IMR-90 (cell line): ENCODE measurements at regions not wholly inside any gene's neighbourhood (a gene's known extent, or its start where the extent isn't known, plus 50 kb on each side); places are given as distances from the start of the nearest gene placed in this dataset.

ENCODE experiments used
- ATAC-seq: fragments of 200-7000 bp; cut with Tn5 transposase; 2 replicates; pipeline ENCODE4 v1.9.1; 2020; ENCODE audit warnings: low read depth, mild to moderate bottlenecking, moderate library complexity
- BruUV-seq: library from RNA; stranded (reverse); fragments of 400-500 nt; replicated peaks from 2 replicates; lab custom pipeline; 2021; lab: Mats Ljungman, UMichigan
- CTCF ChIA-PET: fragments of 300-600 bp; formaldehyde crosslinking; extraction: SDS; loops from one replicate; lab custom pipeline; 2021; ENCODE audit warnings: antibody characterized with exemption; lab: Yijun Ruan, JAX
- POLR2A ChIA-PET: fragments of 300-600 bp; sonication (Branson Sonifier 250); formaldehyde crosslinking; loops from one replicate; lab custom pipeline; 2022; ENCODE audit warnings: antibody characterized with exemption; ENCODE audit not compliant: unreplicated experiment; lab: Charles Lee
- DNase-seq: peaks from one replicate; pipeline ENCODE4 v3.0.0; 2013
- H2AFZ ChIP-seq: replicated peaks from 2 replicates; pipeline ENCODE3; 2013; ENCODE audit warnings: low read length, mild to moderate bottlenecking; ENCODE audit not compliant: poor library complexity
- H2AK5ac ChIP-seq: 2 replicates; pipeline ENCODE4 v1.6.1; 2013; ENCODE audit warnings: low read depth, low read length, inconsistent platforms
- H2AK9ac ChIP-seq: replicated peaks from 2 replicates; pipeline ENCODE3; 2013; ENCODE audit warnings: mild to moderate bottlenecking, low read depth, low read length, moderate library complexity; ENCODE audit not compliant: poor library complexity
- H2BK120ac ChIP-seq: 2 replicates; pipeline ENCODE4 v1.6.1; 2013; ENCODE audit warnings: low read depth, low read length, inconsistent platforms
- H2BK15ac ChIP-seq: 3 replicates; pipeline ENCODE4 v1.6.1; 2013; ENCODE audit warnings: low read depth, low read length, inconsistent platforms
- H2BK20ac ChIP-seq: 2 replicates; pipeline ENCODE4 v1.6.1; 2013; ENCODE audit warnings: low read depth, mild to moderate bottlenecking, inconsistent platforms, low read length, moderate library complexity
- H2BK5ac ChIP-seq: 2 replicates; pipeline ENCODE4 v1.6.1; 2013; ENCODE audit warnings: mild to moderate bottlenecking, low read depth, low read length, inconsistent platforms; ENCODE audit not compliant: poor library complexity, severe bottlenecking
- H3K14ac ChIP-seq: replicated peaks from 2 replicates; pipeline ENCODE4 v1.6.1; 2013; ENCODE audit warnings: low read depth, low read length, inconsistent platforms
- H3K18ac ChIP-seq: 2 replicates; pipeline ENCODE4 v1.6.1; 2013; ENCODE audit warnings: low read depth, low read length, control low read depth
- H3K23ac ChIP-seq: 2 replicates; pipeline ENCODE4 v1.6.1; 2013; ENCODE audit warnings: low read depth, low read length, inconsistent platforms
- H3K27ac ChIP-seq: 2 replicates; pipeline ENCODE4 v1.5.1; 2013; ENCODE audit warnings: mild to moderate bottlenecking, control low read depth, low read length; ENCODE audit not compliant: insufficient read depth
- H3K27me3 ChIP-seq: 2 replicates; pipeline ENCODE4 v1.6.1; 2013; ENCODE audit warnings: low read length; ENCODE audit not compliant: control insufficient read depth, insufficient read depth
- H3K36me3 ChIP-seq: 2 replicates; pipeline ENCODE4 v1.6.1; 2013; ENCODE audit warnings: low read length, mixed read lengths; ENCODE audit not compliant: control insufficient read depth, insufficient read depth
- H3K4ac ChIP-seq: 2 replicates; pipeline ENCODE4 v1.6.1; 2013; ENCODE audit warnings: low read depth, low read length, inconsistent platforms
- H3K4me1 ChIP-seq: 2 replicates; pipeline ENCODE4 v1.6.1; 2013; ENCODE audit warnings: low read length, mixed read lengths; ENCODE audit not compliant: control insufficient read depth, insufficient read depth
- H3K4me2 ChIP-seq: 2 replicates; pipeline ENCODE4 v1.6.1; 2013; ENCODE audit warnings: low read depth, mild to moderate bottlenecking, control low read depth, low read length, moderate library complexity
- H3K4me3 ChIP-seq: 2 replicates; pipeline ENCODE4 v1.5.1; 2013; ENCODE audit warnings: low read depth, mild to moderate bottlenecking, control low read depth, low read length, moderate library complexity; ENCODE audit not compliant: insufficient read depth
- H3K56ac ChIP-seq: 2 replicates; pipeline ENCODE4 v1.6.1; 2013; ENCODE audit warnings: low read length, inconsistent platforms; ENCODE audit not compliant: insufficient read depth; ENCODE audit errors: extremely low read depth
- H3K79me1 ChIP-seq, 2 experiments: 2 replicates each; pipeline ENCODE4 v1.6.1; 2013; ENCODE audit warnings: low read length in 2 of 2, inconsistent platforms in 1 of 2, low read depth in 1 of 2
- H3K9ac ChIP-seq: 2 replicates; pipeline ENCODE4 v1.6.1; 2013; ENCODE audit warnings: low read depth, low read length, control low read depth
- H3K9me1 ChIP-seq: 2 replicates; pipeline ENCODE4 v1.6.1; 2013; ENCODE audit warnings: low read length, inconsistent platforms; ENCODE audit not compliant: insufficient read depth
- H3K9me3 ChIP-seq: 2 replicates; pipeline ENCODE4 v1.6.1; 2013; ENCODE audit warnings: low read length; ENCODE audit not compliant: control insufficient read depth, insufficient read depth
- H4K20me1 ChIP-seq: 2 replicates; pipeline ENCODE4 v1.6.1; 2013; ENCODE audit warnings: low read length, inconsistent platforms; ENCODE audit not compliant: insufficient read depth
- H4K5ac ChIP-seq: 2 replicates; pipeline ENCODE4 v1.6.1; 2013; ENCODE audit warnings: mild to moderate bottlenecking, low read depth, low read length, control low read depth
- H4K8ac ChIP-seq, 2 experiments: 2 replicates each; pipeline ENCODE4 v1.6.1; 2013; ENCODE audit warnings: low read depth in 2 of 2, low read length in 2 of 2, control low read depth in 1 of 2, inconsistent platforms in 1 of 2
- H4K91ac ChIP-seq: 2 replicates; pipeline ENCODE4 v1.6.1; 2013; ENCODE audit warnings: low read depth, low read length, inconsistent platforms; ENCODE audit not compliant: insufficient read depth
- RAD21 ChIP-seq: IDR thresholded peaks from 2 replicates; pipeline ENCODE4 v1.6.1; 2012; ENCODE audit warnings: low read length, improper control_type of control experiment
- WGBS, 2 experiments: methylation state at CpG; one replicate each; pipeline versions ENCODE4 v1.1.5 to v1.1.7; 2013; ENCODE audit warnings: missing lambda C conversion rate in 2 of 2; ENCODE audit not compliant: insufficient read length in 1 of 2; ENCODE audit errors: extremely low coverage in 2 of 2; 5-methylcytosine and 5-hydroxymethylcytosine counted together
- dilution Hi-C: fragments of 300-500 bp; cut with HindIII; formaldehyde crosslinking; loops from one replicate; pipeline ENCODE4 v1.14.3; 2018; ENCODE audit warnings: low sequenced_read_pairs; ENCODE audit not compliant: unreplicated experiment
- in situ Hi-C: fragments of 300-500 bp; cut with MboI; formaldehyde crosslinking; loops from 3 replicates; pipeline ENCODE4 v1.14.3; 2019; ENCODE audit warnings: low sequenced_read_pairs, inconsistent platforms, mixed read lengths
- intact Hi-C: fragments of 100-400 bp; cut with micrococcal nuclease; formaldehyde crosslinking; loops from 2 replicates; pipeline ENCODE4 v1.10.0; 2022

- Histone ChIP-seq H3K27me3 (no peaks in the 10 kb centered on the region), H2BK15ac (no peak overlapping the region), H3K23ac (no peak overlapping the region), H3K79me1 (no peaks in the 10 kb centered on the region), H3K4me3 (no peak overlapping the region), H2AK5ac (no peak overlapping the region), H3K36me3 (no peaks in the 10 kb centered on the region), H2BK5ac (no peak overlapping the region), H4K5ac (no peak overlapping the region), H4K91ac (no peak overlapping the region), H3K9ac (no peak overlapping the region), H2BK20ac (no peak overlapping the region), H4K20me1 (no peaks in the 10 kb centered on the region), H2AFZ (no peak overlapping the region), H3K4ac (no peak overlapping the region), H3K4me2 (no peak overlapping the region), H2AK9ac (no peak overlapping the region), H3K9me1 (no peaks in the 10 kb centered on the region), H3K9me3 (no peaks in the 10 kb centered on the region), H3K14ac (no peak overlapping the region), H3K4me1 (no peaks in the 10 kb centered on the region), H3K27ac (no peak overlapping the region), H4K8ac (no peak overlapping the region), H3K18ac (no peak overlapping the region), H3K56ac (no peak overlapping the region), H2BK120ac (no peak overlapping the region)
- intact Hi-C loops (no loop called here), in situ Hi-C loops (no loop called here), dilution Hi-C loops (no loop called here)
- BruUV-seq: no TSS peak
- DNase-seq: peak; percentile 66
- CTCF ChIA-PET: no interaction called here
- WGBS, 2 experiments: 0% methylated on average over 1 of the region's 2 CpGs; no CpG with 5 or more reads in 1 of the 2 experiments
- POLR2A ChIA-PET: no interaction called here
- no peak for TF ChIP-seq RAD21
- ATAC-seq: peak; percentile 89
Observed at GRCh38 chr4:127236889-127237288, 395.9 kb upstream of the INTU start.
